Sigmoid colon (tissue), 6 donors: ENCODE measurements at regions not wholly inside any gene's neighbourhood (a gene's known extent, or its start where the extent isn't known, plus 50 kb on each side); places are given as distances from the start of the nearest gene placed in this dataset.

Experiments used
- DNase-seq: peaks from one replicate; pipeline ENCODE4 v3.0.0-alpha.2; 2019
- H3K27ac ChIP-seq, 4 donors: fragments of 200-600 bp; sonication (generic); one replicate each; pipeline ENCODE4 v1.5.1; 2016 to 2019; ENCODE audit warnings: mild to moderate bottlenecking in 1 of 4
- H3K27me3 ChIP-seq, 3 donors: fragments of 200-600 bp; sonication (generic); one replicate each; pipeline ENCODE4 v1.5.1; 2019; ENCODE audit warnings: mild to moderate bottlenecking in 1 of 3
- H3K36me3 ChIP-seq, 4 donors: fragments of 200-600 bp; sonication (generic); one replicate each; pipeline ENCODE4 v1.5.1; 2016 to 2019
- H3K4me1 ChIP-seq, 4 donors: fragments of 200-600 bp; sonication (generic); one replicate each; pipeline ENCODE4 v1.5.1; 2017 to 2019
- H3K4me3 ChIP-seq, 4 donors: fragments of 200-600 bp; sonication (generic); one replicate each; pipeline ENCODE4 v1.5.1; 2017 to 2019; ENCODE audit warnings: mild to moderate bottlenecking in 2 of 4, moderate library complexity in 1 of 4
- H3K9me3 ChIP-seq, 4 donors: fragments of 200-600 bp in 3 of 4; sonication (generic) in 3 of 4; one replicate each; pipeline versions ENCODE4 v1.5.1 to v1.6.1; 2013 to 2019
- EP300 ChIP-seq, 4 donors: sonication (generic); formaldehyde crosslinking; IDR thresholded peaks; one replicate each; pipeline ENCODE4 v1.6.1; 2017; ENCODE audit warnings: antibody characterized with exemption in 4 of 4
- POLR2A ChIP-seq, 2 donors: fragments of 450-650 bp; IDR thresholded peaks; one replicate each; pipeline ENCODE4 v1.6.1; 2016; ENCODE audit warnings: antibody characterized with exemption in 2 of 2, mild to moderate bottlenecking in 2 of 2, moderate library complexity in 2 of 2
- POLR2AphosphoS5 ChIP-seq, 4 donors: sonication (generic); formaldehyde crosslinking; IDR thresholded peaks; one replicate each; pipeline ENCODE4 v1.6.1; 2017; ENCODE audit warnings: antibody characterized with exemption in 4 of 4
- WGBS, 2 donors: extraction: QIAGEN DNeasy Blood & Tissue Kit; methylation state at CpG; one replicate each; pipeline ENCODE4 v1.1.7; 2013; 5-methylcytosine and 5-hydroxymethylcytosine counted together
- intact Hi-C: fragments of 100-400 bp; cut with DNase I; formaldehyde crosslinking; loops from one replicate; pipeline ENCODE4 v1.15.1; 2023
- TF ChIP-seq, protein P1 (sequence below), 4 experiments: fragments of 450-650 bp in 3 of 4; fragments of 200-600 bp in 1 of 4; IDR thresholded peaks; one replicate each; pipeline ENCODE4 v1.5.1; 2016 to 2019; ENCODE audit warnings: antibody characterized with exemption in 4 of 4, mild to moderate bottlenecking in 3 of 4, moderate library complexity in 2 of 4
- donor health status: healthy with polysubstance abuse.
- donor health status: healthy.

DNA sequence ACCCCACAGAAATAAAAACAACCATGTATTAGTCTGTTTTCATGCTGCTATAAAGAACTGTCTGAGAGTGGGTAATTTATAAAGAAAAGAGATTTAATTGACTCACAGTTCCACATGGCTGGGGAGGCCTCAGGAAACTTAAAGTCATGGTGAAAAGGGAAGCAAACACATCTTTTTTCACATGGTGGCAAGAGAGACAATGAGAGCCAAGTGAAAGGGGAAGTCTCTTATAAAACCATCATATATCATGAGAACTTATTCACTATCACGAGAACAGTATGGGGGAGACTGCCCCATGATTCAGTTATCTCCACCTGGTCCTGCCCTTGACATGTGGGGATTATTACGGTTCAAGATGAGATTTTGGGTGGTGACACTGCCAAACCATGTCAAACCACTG, 141.5 kb downstream of the ZMAT3 start:
- intact Hi-C loops, result no loop called here
- Histone ChIP-seq H3K4me1 (no peaks in the 10 kb centered on the region), H3K27ac (no peak overlapping the region), H3K4me3 (no peak overlapping the region), H3K27me3 (no peaks in the 10 kb centered on the region), H3K36me3 (no peaks in the 10 kb centered on the region), H3K9me3 (peaks cover 0 to 21% (median 11%) of the 10 kb centered on the region in 4 donors)
- TF ChIP-seq EP300 (IDR thresholded peaks at IDR 0.05) (no peak), POLR2A (IDR thresholded peaks at IDR 0.05) (no peak), POLR2AphosphoS5 (IDR thresholded peaks at IDR 0.05) (no peak)
- TF ChIP-seq, protein P1, sequence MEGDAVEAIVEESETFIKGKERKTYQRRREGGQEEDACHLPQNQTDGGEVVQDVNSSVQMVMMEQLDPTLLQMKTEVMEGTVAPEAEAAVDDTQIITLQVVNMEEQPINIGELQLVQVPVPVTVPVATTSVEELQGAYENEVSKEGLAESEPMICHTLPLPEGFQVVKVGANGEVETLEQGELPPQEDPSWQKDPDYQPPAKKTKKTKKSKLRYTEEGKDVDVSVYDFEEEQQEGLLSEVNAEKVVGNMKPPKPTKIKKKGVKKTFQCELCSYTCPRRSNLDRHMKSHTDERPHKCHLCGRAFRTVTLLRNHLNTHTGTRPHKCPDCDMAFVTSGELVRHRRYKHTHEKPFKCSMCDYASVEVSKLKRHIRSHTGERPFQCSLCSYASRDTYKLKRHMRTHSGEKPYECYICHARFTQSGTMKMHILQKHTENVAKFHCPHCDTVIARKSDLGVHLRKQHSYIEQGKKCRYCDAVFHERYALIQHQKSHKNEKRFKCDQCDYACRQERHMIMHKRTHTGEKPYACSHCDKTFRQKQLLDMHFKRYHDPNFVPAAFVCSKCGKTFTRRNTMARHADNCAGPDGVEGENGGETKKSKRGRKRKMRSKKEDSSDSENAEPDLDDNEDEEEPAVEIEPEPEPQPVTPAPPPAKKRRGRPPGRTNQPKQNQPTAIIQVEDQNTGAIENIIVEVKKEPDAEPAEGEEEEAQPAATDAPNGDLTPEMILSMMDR (IDR thresholded peaks at IDR 0.05), result no peak
- 60 to 91% methylated on average over 2 of the region's 2 CpGs for WGBS, 2 donors
- DNase-seq, result no peak

DNA sequence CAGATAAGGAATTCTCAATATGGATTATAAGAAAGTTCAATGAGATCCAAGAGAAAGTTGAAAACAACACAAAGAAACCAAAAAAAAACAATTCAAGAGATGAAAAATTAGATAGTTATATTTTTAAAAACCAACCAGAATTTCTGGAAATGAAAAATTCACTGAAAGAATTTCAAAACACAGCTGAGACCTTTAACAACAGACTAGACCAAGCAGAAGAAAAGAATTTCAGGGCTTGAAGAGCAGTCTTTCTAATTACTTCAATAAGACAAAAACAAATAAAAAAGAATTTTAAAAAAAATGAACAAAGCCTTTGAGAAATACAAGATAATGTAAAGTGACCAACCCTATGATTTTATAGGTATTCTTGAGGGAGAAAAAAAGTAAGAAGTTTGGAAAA, 155.4 kb downstream of the ZMAT3 start:
- TF ChIP-seq, protein P1 (IDR thresholded peaks at IDR 0.05), result no peak
- TF ChIP-seq EP300 (IDR thresholded peaks at IDR 0.05) (no peak), POLR2AphosphoS5 (IDR thresholded peaks at IDR 0.05) (no peak), POLR2A (IDR thresholded peaks at IDR 0.05) (no peak)
- no peak overlapping the region for H3K27ac ChIP-seq
- H3K36me3 ChIP-seq, result no peaks in the 10 kb centered on the region
- H3K27me3 ChIP-seq, result no peaks in the 10 kb centered on the region
- H3K9me3 ChIP-seq, result peaks cover 0 to 13% (median 0%) of the 10 kb centered on the region in 4 donors
- H3K4me3 ChIP-seq, result no peak overlapping the region
- no peaks in the 10 kb centered on the region for H3K4me1 ChIP-seq
- intact Hi-C loops, result no loop called here
- no peak for DNase-seq

DNA sequence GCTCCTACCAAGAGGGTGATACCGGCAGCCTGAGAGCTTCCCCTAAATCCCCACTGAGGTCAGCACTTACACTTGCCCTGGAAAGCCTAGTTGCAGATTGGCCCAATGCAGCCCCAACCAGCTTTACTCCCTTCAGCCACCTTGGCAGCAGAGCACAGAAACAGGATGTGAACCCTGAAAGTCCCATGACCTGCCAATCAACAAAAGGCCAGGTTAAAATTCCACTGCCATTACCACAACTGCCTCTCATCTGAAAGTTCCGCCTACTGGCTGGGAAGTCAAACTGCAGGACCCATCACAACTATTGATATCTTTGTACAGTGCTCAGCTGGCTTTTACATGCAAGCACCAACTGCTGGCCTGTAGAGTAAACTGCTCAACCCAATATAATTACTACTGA, 156.2 kb downstream of the ZMAT3 start:
- 94 to 95% methylated on average over 2 of the region's 2 CpGs for WGBS, 2 donors
- intact Hi-C loops, result no loop called here

DNA sequence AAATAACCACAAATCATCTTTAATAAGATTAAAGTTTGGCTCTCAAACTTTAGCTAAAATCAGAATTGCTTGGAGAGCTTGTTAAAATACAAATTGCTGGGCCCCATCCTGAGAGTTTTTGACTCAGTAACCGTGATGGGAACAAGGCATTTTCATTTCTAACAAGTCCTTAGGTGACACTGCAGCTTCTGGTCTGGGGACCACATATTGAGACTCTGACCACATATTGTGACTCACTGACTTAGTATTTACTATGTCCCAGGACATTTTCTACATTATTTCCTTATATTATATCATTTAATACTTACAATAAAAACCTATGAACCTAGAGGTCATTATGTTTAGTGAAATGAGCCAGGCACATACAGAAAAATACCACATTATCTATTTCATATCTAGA, 164.5 kb downstream of the ZMAT3 start:
- H3K36me3 ChIP-seq, result no peaks in the 10 kb centered on the region
- no peak for TF ChIP-seq POLR2AphosphoS5 (IDR thresholded peaks at IDR 0.05)
- no peak for TF ChIP-seq EP300 (IDR thresholded peaks at IDR 0.05)
- TF ChIP-seq POLR2A (IDR thresholded peaks at IDR 0.05), result no peak
- TF ChIP-seq, protein P1 (IDR thresholded peaks at IDR 0.05), result no peak
- intact Hi-C loops, result no loop called here
- WGBS, 2 donors, result 49 to 87% methylated on average over 1 of the region's 1 CpG
- no peaks in the 10 kb centered on the region for H3K4me1 ChIP-seq
- H3K9me3 ChIP-seq, result no peaks in the 10 kb centered on the region
- no peak overlapping the region for H3K27ac ChIP-seq
- no peaks in the 10 kb centered on the region for H3K27me3 ChIP-seq
- H3K4me3 ChIP-seq, result no peak overlapping the region
- no peak for DNase-seq

More for the DNA sequence above, 156.2 kb downstream of the ZMAT3 start:
- H3K9me3 ChIP-seq, result peaks cover 0 to 13% (median 0%) of the 10 kb centered on the region in 4 donors
- H3K27me3 ChIP-seq, result no peaks in the 10 kb centered on the region
- TF ChIP-seq, protein P1 (IDR thresholded peaks at IDR 0.05), result no peak
- TF ChIP-seq POLR2A (IDR thresholded peaks at IDR 0.05) (no peak), POLR2AphosphoS5 (IDR thresholded peaks at IDR 0.05) (no peak), EP300 (IDR thresholded peaks at IDR 0.05) (no peak)
- DNase-seq, result no peak
- no peaks in the 10 kb centered on the region for H3K36me3 ChIP-seq
- no peak overlapping the region for H3K27ac ChIP-seq
- H3K4me3 ChIP-seq, result no peak overlapping the region
- no peaks in the 10 kb centered on the region for H3K4me1 ChIP-seq

DNA sequence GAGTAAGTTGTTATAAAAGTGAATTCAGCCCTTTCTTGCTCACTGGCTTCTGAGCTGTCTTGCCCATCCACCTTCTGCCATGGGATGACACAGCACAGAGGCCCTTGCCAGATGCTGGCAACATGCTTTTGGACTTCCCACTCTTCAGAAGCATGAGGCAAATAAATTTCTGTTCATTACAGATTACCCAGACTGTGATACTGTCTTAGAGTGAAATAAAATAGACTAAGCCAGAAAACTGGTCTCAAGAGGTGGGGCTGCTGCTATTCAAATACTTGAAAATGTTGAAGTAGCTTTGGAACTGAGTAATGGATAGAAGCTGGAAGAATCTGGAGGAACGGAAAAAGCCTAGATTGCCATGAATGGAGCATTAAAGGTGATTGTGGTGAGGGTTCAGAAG, 170.4 kb downstream of the ZMAT3 start:
- Histone ChIP-seq H3K4me3 (no peak overlapping the region), H3K36me3 (no peaks in the 10 kb centered on the region), H3K4me1 (peaks cover 0 to 5% (median 0%) of the 10 kb centered on the region in 4 donors), H3K27ac (no peak overlapping the region), H3K9me3 (no peaks in the 10 kb centered on the region), H3K27me3 (no peaks in the 10 kb centered on the region)
- 78 to 83% methylated on average over 1 of the region's 1 CpG for WGBS, 2 donors
- TF ChIP-seq POLR2AphosphoS5 (IDR thresholded peaks at IDR 0.05), result no peak
- TF ChIP-seq EP300 (IDR thresholded peaks at IDR 0.05), result no peak
- TF ChIP-seq POLR2A (IDR thresholded peaks at IDR 0.05), result no peak
- TF ChIP-seq, protein P1 (IDR thresholded peaks at IDR 0.05), result no peak
- DNase-seq, result no peak
- intact Hi-C loops, result no loop called here
